ENCODE measurements at regions not wholly inside any gene's neighbourhood (a gene's known extent, or its start where the extent isn't known, plus 50 kb on each side); places are given as distances from the start of the nearest gene placed in this dataset.

- no peaks in the 10 kb centered on the region for H3K36me3 Mint-ChIP-seq
Measured at GRCh38 chr7:21326241-21326640, 101.6 kb upstream of the SP4 start.

GRCh38 chr7:21326921-21327320 is 101.0 kb upstream of the SP4 start:
- Histone ChIP-seq H2AFZ (ENCODE audit: insufficient read depth, low read depth, low read length, poor library complexity, severe bottlenecking) (no peak overlapping the region), H3K4me2 (replicated peaks; ENCODE audit: extremely low read depth, low read length, poor library complexity, severe bottlenecking) (no peak overlapping the region), H3K27ac (ENCODE audit: low read depth in 1 of 2, low read length in 2 of 2) (no peak overlapping the region), H3K36me3 (replicated peaks in 1 of 2; ENCODE audit: control insufficient read depth in 1 of 2, insufficient read depth in 2 of 2, low read length in 2 of 2) (no peaks in the 10 kb centered on the region), H3K9me3 (replicated peaks in 1 of 2; ENCODE audit: control insufficient read depth in 1 of 2, insufficient read depth in 1 of 2, low read length in 2 of 2) (peaks cover 0 to 15% of the 10 kb centered on the region in 2 donors), H3K27me3 (ENCODE audit: control insufficient read depth in 2 of 2, insufficient read depth in 2 of 2, low read length in 2 of 2) (no peaks in the 10 kb centered on the region), H3K9ac (ENCODE audit: insufficient read depth, low read length, poor library complexity, severe bottlenecking) (no peak overlapping the region), H3K79me2 (ENCODE audit: insufficient read depth, low read length) (no peaks in the 10 kb centered on the region), H3K4me3 (replicated peaks in 1 of 3; ENCODE audit: low read depth in 2 of 3, low read length in 3 of 3) (no peak overlapping the region), H4K20me1 (ENCODE audit: insufficient read depth, low read length) (no peaks in the 10 kb centered on the region), H3K4me1 (ENCODE audit: control insufficient read depth in 1 of 2, insufficient read depth in 2 of 2, low read length in 2 of 2) (no peaks in the 10 kb centered on the region)
- H3K9me3 Mint-ChIP-seq = peaks cover 0 to 7% (median 5%) of the 10 kb centered on the region in 7 donors
- no peak overlapping the region for H3K27ac Mint-ChIP-seq
- no peak for DNase-seq
- H3K4me1 Mint-ChIP-seq = no peaks in the 10 kb centered on the region
- H3K27me3 Mint-ChIP-seq (ENCODE audit: low read depth in 3 of 3) = no peaks in the 10 kb centered on the region
- intact Hi-C loops (cut with micrococcal nuclease) = no loop called here
- H3K36me3 Mint-ChIP-seq = no peaks in the 10 kb centered on the region
- H3K4me3 Mint-ChIP-seq = no peak overlapping the region
- 95% methylated on average over 2 of the region's 3 CpGs for WGBS (ENCODE audit: insufficient coverage)
- no peak for TF ChIP-seq CTCF (IDR thresholded peaks at IDR 0.05)

More at GRCh38 chr7:21326241-21326640, 101.6 kb upstream of the SP4 start:
- Histone ChIP-seq H3K4me1 (ENCODE audit: control insufficient read depth in 1 of 2, insufficient read depth in 2 of 2, low read length in 2 of 2) (no peaks in the 10 kb centered on the region), H2AFZ (ENCODE audit: insufficient read depth, low read depth, low read length, poor library complexity, severe bottlenecking) (no peak overlapping the region), H3K4me3 (replicated peaks in 1 of 3; ENCODE audit: low read depth in 2 of 3, low read length in 3 of 3) (no peak overlapping the region), H3K27me3 (ENCODE audit: control insufficient read depth in 2 of 2, insufficient read depth in 2 of 2, low read length in 2 of 2) (no peaks in the 10 kb centered on the region), H4K20me1 (ENCODE audit: insufficient read depth, low read length) (no peaks in the 10 kb centered on the region), H3K9ac (ENCODE audit: insufficient read depth, low read length, poor library complexity, severe bottlenecking) (no peak overlapping the region), H3K9me3 (replicated peaks in 1 of 2; ENCODE audit: control insufficient read depth in 1 of 2, insufficient read depth in 1 of 2, low read length in 2 of 2) (peaks cover 0 to 15% of the 10 kb centered on the region in 2 donors), H3K27ac (ENCODE audit: low read depth in 1 of 2, low read length in 2 of 2) (no peak overlapping the region), H3K4me2 (replicated peaks; ENCODE audit: extremely low read depth, low read length, poor library complexity, severe bottlenecking) (no peak overlapping the region), H3K36me3 (replicated peaks in 1 of 2; ENCODE audit: control insufficient read depth in 1 of 2, insufficient read depth in 2 of 2, low read length in 2 of 2) (no peaks in the 10 kb centered on the region), H3K79me2 (ENCODE audit: insufficient read depth, low read length) (no peaks in the 10 kb centered on the region)
- TF ChIP-seq CTCF (IDR thresholded peaks at IDR 0.05) = no peak
- Mint-ChIP-seq H3K27ac (no peak overlapping the region), H3K27me3 (ENCODE audit: low read depth in 3 of 3) (peaks cover 0 to 2% (median 0%) of the 10 kb centered on the region in 3 donors), H3K9me3 (peaks cover 0 to 7% (median 5%) of the 10 kb centered on the region in 7 donors), H3K4me3 (no peak overlapping the region), H3K4me1 (no peaks in the 10 kb centered on the region)
- DNase-seq = no peak
- intact Hi-C loops (cut with micrococcal nuclease) = no loop called here

Measured in CD14-positive monocyte (primary cell).